Panc1 (cell line): ENCODE measurements at regions not wholly inside any gene's neighbourhood (a gene's known extent, or its start where the extent isn't known, plus 50 kb on each side); places are given as distances from the start of the nearest gene placed in this dataset.

ENCODE experiments used
- ATAC-seq: fragments of 200-7000 bp; cut with Tn5 transposase; 2 replicates; pipeline ENCODE4 v1.9.1; 2020; ENCODE audit warnings: mild to moderate bottlenecking, moderate library complexity
- BruUV-seq: library from RNA; stranded (reverse); fragments of 400-500 nt; replicated peaks from 2 replicates; lab custom pipeline; 2021; lab: Mats Ljungman, UMichigan
- CTCF ChIA-PET: fragments of 300-600 bp; sonication (Branson Sonifier 250); formaldehyde crosslinking; loops from one replicate; lab custom pipeline; 2022; ENCODE audit warnings: antibody characterized with exemption; lab: Charles Lee
- POLR2A ChIA-PET: fragments of 300-600 bp; sonication (Branson Sonifier 250); formaldehyde crosslinking; loops from one replicate; lab custom pipeline; 2022; ENCODE audit warnings: antibody characterized with exemption; lab: Charles Lee
- DNase-seq: peaks from one replicate; pipeline ENCODE4 v3.0.0-alpha.2; 2010; ENCODE audit warnings: low read depth, low spot score
- H3K27ac ChIP-seq: 2 replicates; pipeline ENCODE4 v1.5.1; 2011; ENCODE audit warnings: mild to moderate bottlenecking, low read length, inconsistent platforms
- H3K27me3 ChIP-seq: fragments of 200-500 bp; sonication (Bioruptor generic); 2 replicates; pipeline ENCODE4 v1.6.0; 2014; ENCODE audit warnings: low read length, inconsistent platforms; ENCODE audit not compliant: control insufficient read depth, insufficient read depth
- H3K36me3 ChIP-seq: fragments of 200-500 bp; sonication (Bioruptor generic); 2 replicates; pipeline ENCODE4 v1.5.1; 2014; ENCODE audit warnings: inconsistent platforms, mild to moderate bottlenecking, low read length, moderate library complexity; ENCODE audit not compliant: control insufficient read depth, insufficient read depth
- H3K4me1 ChIP-seq: 2 replicates; pipeline ENCODE4 v1.5.1; 2011; ENCODE audit warnings: inconsistent platforms, mild to moderate bottlenecking, low read length, moderate library complexity; ENCODE audit not compliant: control insufficient read depth, insufficient read depth
- H3K4me3 ChIP-seq, 2 experiments: 2 replicates each; pipeline ENCODE4 v1.5.1; 2011 to 2012; ENCODE audit warnings: low read depth in 2 of 2, low read length in 2 of 2, mild to moderate bottlenecking in 2 of 2, inconsistent platforms in 1 of 2, moderate library complexity in 1 of 2
- H3K9me3 ChIP-seq: fragments of 200-500 bp; sonication (Bioruptor generic); 2 replicates; pipeline ENCODE4 v1.5.1; 2014; ENCODE audit warnings: low read depth, mild to moderate bottlenecking, inconsistent platforms, low read length, moderate library complexity; ENCODE audit not compliant: control insufficient read depth, insufficient read depth
- CTCF ChIP-seq: fragments of 450-650 bp; IDR thresholded peaks from 2 replicates; pipeline ENCODE4 v1.5.1; 2017; ENCODE audit warnings: mild to moderate bottlenecking
- POLR2AphosphoS5 ChIP-seq: IDR thresholded peaks from 2 replicates; pipeline ENCODE4 v1.6.1; 2012; ENCODE audit warnings: mild to moderate bottlenecking, low read depth, low read length, moderate library complexity
- REST ChIP-seq, 2 experiments: IDR thresholded peaks; 2 replicates each; pipeline ENCODE4 v1.6.1; 2011 to 2012; ENCODE audit warnings: low read depth in 2 of 2, control low read depth in 1 of 2, low read length in 1 of 2, mild to moderate bottlenecking in 1 of 2, moderate library complexity in 1 of 2; ENCODE audit not compliant: insufficient read depth in 1 of 2
- SIN3A ChIP-seq: IDR thresholded peaks from 2 replicates; pipeline ENCODE4 v1.6.1; 2012; ENCODE audit warnings: low read depth, mild to moderate bottlenecking, low read length, moderate library complexity, borderline replicate concordance; ENCODE audit not compliant: insufficient read depth
- TCF7L2 ChIP-seq: IDR thresholded peaks from 2 replicates; pipeline ENCODE4 v1.6.1; 2011; ENCODE audit warnings: mild to moderate bottlenecking, low read depth, low read length, inconsistent platforms
- in situ Hi-C: cut with HindIII; loops from 2 replicates; pipeline ENCODE4 v1.10.0; 2016; ENCODE audit warnings: low sequenced_read_pairs, low pct_unique_long_range_greater_than_20kb
- intact Hi-C: fragments of 100-400 bp; cut with micrococcal nuclease; formaldehyde crosslinking; loops from one replicate; pipeline ENCODE4 v1.10.0; 2022; ENCODE audit not compliant: unreplicated experiment

- no peak overlapping the region for H3K27ac ChIP-seq
- ATAC-seq = no peak
- intact Hi-C loops = no loop called here
- no peak overlapping the region for H3K4me3 ChIP-seq
- in situ Hi-C loops = no loop called here
- no peak for TF ChIP-seq SIN3A
- TF ChIP-seq CTCF = no peak
- TF ChIP-seq POLR2AphosphoS5 = no peak
- TF ChIP-seq REST (IDR thresholded peaks at IDR 0.05; ENCODE audit: insufficient read depth in 1 of 2, low read depth in 2 of 2, low read length in 1 of 2) = no peak
- TF ChIP-seq TCF7L2 = no peak
- DNase-seq = no peak
- no peaks in the 10 kb centered on the region for H3K27me3 ChIP-seq
- H3K4me1 ChIP-seq = no peaks in the 10 kb centered on the region
- no peaks in the 10 kb centered on the region for H3K9me3 ChIP-seq
- H3K36me3 ChIP-seq = no peaks in the 10 kb centered on the region
- CTCF ChIA-PET = no interaction called here
- POLR2A ChIA-PET = no interaction called here
- no TSS peak for BruUV-seq
These were observed 97.7 kb downstream of the XCL2 start for GRCh38 chr1:168446081-168446480.

GRCh38 chr1:168443899-168444298 lies 99.9 kb downstream of the XCL2 start:
- H3K36me3 ChIP-seq = no peaks in the 10 kb centered on the region
- in situ Hi-C loops (no loop called here), intact Hi-C loops (loop anchor here (5.0 kb wide), 1 partner anchor 128 kb away; no protein-coding TSS in a partner anchor)
- no TSS peak for BruUV-seq
- no peak for TF ChIP-seq REST (IDR thresholded peaks at IDR 0.05; ENCODE audit: insufficient read depth in 1 of 2, low read depth in 2 of 2, low read length in 1 of 2)
- H3K4me3 ChIP-seq = no peak overlapping the region
- POLR2A ChIA-PET = interaction anchor here (0.6 kb wide), 1 partner anchor 97 kb away, joined by 3 read pairs; no protein-coding TSS in a partner anchor
- CTCF ChIA-PET = no interaction called here
- no peaks in the 10 kb centered on the region for H3K27me3 ChIP-seq
- no peaks in the 10 kb centered on the region for H3K4me1 ChIP-seq
- H3K27ac ChIP-seq = no peak overlapping the region
- H3K9me3 ChIP-seq = no peaks in the 10 kb centered on the region
- DNase-seq (no peak), ATAC-seq (no peak)
